Stimulated activated effector memory CD8-positive, alpha-beta T cell treated with anti-CD3 and anti-CD28 coated beads, Interleukin-12 subunit alpha, Interleukin-12 subunit beta, amount 100 ng/mL, for 72 hours (primary cell): ENCODE measurements at regions not wholly inside any gene's neighbourhood (a gene's known extent, or its start where the extent isn't known, plus 50 kb on each side); places are given as distances from the start of the nearest gene placed in this dataset.
"Not testable (repeated sequence)": the region's sequence is repeated elsewhere in the genome, so short reads cannot be mapped to it uniquely, and the experiment has no call there.

ENCODE experiments used
- ATAC-seq: fragments of 150-1000 bp; cut with Tn5 transposase; 2 replicates; pipeline ENCODE4 v1.10.0; 2021
- DNase-seq, 2 donors: peaks; one replicate each; pipeline ENCODE4 v3.0.0; 2021 to 2022; ENCODE audit warnings: low spot score in 2 of 2
- H3K27ac Mint-ChIP-seq: one replicate; pipeline ENCODE4 v1.8.0; 2022; ENCODE audit warnings: mild to moderate bottlenecking, mixed read lengths
- H3K36me3 Mint-ChIP-seq: one replicate; pipeline ENCODE4 v1.8.0; 2022; ENCODE audit warnings: mild to moderate bottlenecking, mixed read lengths
- H3K4me1 Mint-ChIP-seq: one replicate; pipeline ENCODE4 v1.8.0; 2022; ENCODE audit warnings: mixed read lengths
- H3K4me3 Mint-ChIP-seq: one replicate; pipeline ENCODE4 v1.8.0; 2022; ENCODE audit warnings: mild to moderate bottlenecking, mixed read lengths
- H3K9me3 Mint-ChIP-seq: one replicate; pipeline ENCODE4 v1.8.0; 2022; ENCODE audit warnings: mixed read lengths

DNA sequence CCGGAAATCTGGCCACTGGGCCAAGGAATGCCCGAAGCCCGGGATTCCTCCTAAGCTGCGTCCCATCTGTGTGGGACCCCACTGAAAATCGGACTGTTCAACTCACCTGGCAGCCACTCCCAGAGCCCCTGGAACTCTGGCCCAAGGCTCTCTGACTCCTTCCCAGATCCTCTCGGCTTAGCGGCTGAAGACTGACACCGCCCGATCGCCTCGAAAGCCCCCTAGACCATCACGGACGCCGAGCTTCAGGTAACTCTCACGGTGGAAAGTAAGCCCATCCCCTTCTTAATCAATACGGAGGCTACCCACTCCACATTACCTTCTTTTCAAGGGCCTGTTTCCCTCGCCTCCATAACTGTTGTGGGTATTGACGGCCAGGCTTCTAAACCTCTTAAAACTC, 51.4 kb upstream of the SPP1 start:
- H3K9me3 Mint-ChIP-seq, ATAC-seq, H3K27ac Mint-ChIP-seq, DNase-seq, H3K4me1 Mint-ChIP-seq, H3K36me3 Mint-ChIP-seq, H3K4me3 Mint-ChIP-seq: not testable (repeated sequence)
